Bronchial epithelial cell (primary cell): ENCODE measurements at regions not wholly inside any gene's neighbourhood (a gene's known extent, or its start where the extent isn't known, plus 50 kb on each side); places are given as distances from the start of the nearest gene placed in this dataset.

ENCODE experiments used
- DNase-seq: peaks from one replicate; pipeline ENCODE4 v3.0.0-alpha.2; 2010; ENCODE audit warnings: low read depth
- FAIRE-seq: peaks from 2 replicates; lab custom pipeline; 2011; peaks lifted over from hg19 to GRCh38; lab: Jason Lieb, UNC
- H3K27me3 ChIP-seq: 2 replicates; pipeline ENCODE4 v1.5.1; 2011; ENCODE audit warnings: low read length; ENCODE audit not compliant: control insufficient read depth, insufficient read depth
- H3K36me3 ChIP-seq: 2 replicates; pipeline ENCODE4 v1.5.1; 2011; ENCODE audit warnings: low read length; ENCODE audit not compliant: control insufficient read depth, insufficient read depth
- H3K4me3 ChIP-seq: 2 replicates; pipeline ENCODE4 v1.5.1; 2011; ENCODE audit warnings: mild to moderate bottlenecking, low read depth, low read length, control low read depth
- CTCF ChIP-seq: IDR thresholded peaks from 2 replicates; pipeline ENCODE4 v1.5.1; 2011; ENCODE audit warnings: mild to moderate bottlenecking, moderate library complexity, low read length, control low read depth, inconsistent platforms; ENCODE audit not compliant: insufficient read depth, severe bottlenecking

GRCh38 chr4:179582164-179582905, 2140.1 kb upstream of the AGA start:
- TF ChIP-seq CTCF, result no peak
- H3K36me3 ChIP-seq, result no peaks in the 10 kb centered on the region
- H3K4me3 ChIP-seq, result no peak overlapping the region
- no peak for DNase-seq
- no peaks in the 10 kb centered on the region for H3K27me3 ChIP-seq
- FAIRE-seq, result no peak

- no peak for TF ChIP-seq CTCF
- no peaks in the 10 kb centered on the region for H3K27me3 ChIP-seq
- DNase-seq, result no peak
- no peak overlapping the region for H3K4me3 ChIP-seq
- no peaks in the 10 kb centered on the region for H3K36me3 ChIP-seq
- no peak for FAIRE-seq
Measured at GRCh38 chr4:179583221-179583620, 2141.0 kb upstream of the AGA start.

- no peak for TF ChIP-seq CTCF
- H3K36me3 ChIP-seq, result no peaks in the 10 kb centered on the region
- no peaks in the 10 kb centered on the region for H3K27me3 ChIP-seq
- FAIRE-seq, result no peak
- DNase-seq, result no peak
- H3K4me3 ChIP-seq, result no peak overlapping the region
Measured at GRCh38 chr4:179584101-179584500, 2141.9 kb upstream of the AGA start.

GRCh38 chr4:179585761-179586160, 2143.5 kb upstream of the AGA start:
- no peak for TF ChIP-seq CTCF
- no peak overlapping the region for H3K4me3 ChIP-seq
- FAIRE-seq (no peak), DNase-seq (no peak)
- H3K36me3 ChIP-seq, result no peaks in the 10 kb centered on the region
- H3K27me3 ChIP-seq, result no peaks in the 10 kb centered on the region

- TF ChIP-seq CTCF, result no peak
- DNase-seq, result no peak
- Histone ChIP-seq H3K4me3 (no peak overlapping the region), H3K27me3 (no peaks in the 10 kb centered on the region), H3K36me3 (no peaks in the 10 kb centered on the region)
- no peak for FAIRE-seq
Measured at GRCh38 chr4:179586460-179586859, 2144.2 kb upstream of the AGA start.

- no peaks in the 10 kb centered on the region for H3K27me3 ChIP-seq
- no peak overlapping the region for H3K4me3 ChIP-seq
- peak; percentile 6 for DNase-seq
Measured at GRCh38 chr4:179595671-179596410, 2153.6 kb upstream of the AGA start.

More at GRCh38 chr4:179595671-179596410, 2153.6 kb upstream of the AGA start:
- H3K36me3 ChIP-seq, result no peaks in the 10 kb centered on the region
- FAIRE-seq, result no peak
- no peak for TF ChIP-seq CTCF
